ENCODE measurements at regions not wholly inside any gene's neighbourhood (a gene's known extent, or its start where the extent isn't known, plus 50 kb on each side); places are given as distances from the start of the nearest gene placed in this dataset.

- TF ChIP-seq POLR2A (IDR thresholded peaks at IDR 0.05) (no peak), CTCF (IDR thresholded peaks at IDR 0.05 in 4 of 5, conservative IDR thresholded peaks at IDR 0.05 in 1 of 5) (no peak)
Measured at GRCh38 chr10:78947226-78947625, 121.5 kb upstream of the ZMIZ1 start.

Measured in gastrocnemius medialis (tissue), 4 donors.